GM23338 (cell line): ENCODE measurements at regions not wholly inside any gene's neighbourhood (a gene's known extent, or its start where the extent isn't known, plus 50 kb on each side); places are given as distances from the start of the nearest gene placed in this dataset.

Source experiments
- ATAC-seq: fragments of 200-7000 bp; cut with Tn5 transposase; 3 replicates; pipeline ENCODE4 v1.9.1; 2020
- DNase-seq: peaks from one replicate; pipeline ENCODE4 v3.0.0-alpha.2; 2015; ENCODE audit warnings: low spot score
- H2AFZ ChIP-seq: fragments of 200-600 bp; sonication (generic); 2 replicates; pipeline ENCODE4 v1.8.0; 2016; ENCODE audit warnings: antibody characterized with exemption, mild to moderate bottlenecking, moderate library complexity
- H3F3A ChIP-seq: fragments of 200-600 bp; sonication (generic); replicated peaks from 2 replicates; pipeline ENCODE4 v1.8.0; 2017; ENCODE audit warnings: antibody characterized with exemption, mixed run types, low read depth
- H3K27ac ChIP-seq: fragments of 200-600 bp; sonication (generic); 2 replicates; pipeline ENCODE4 v1.6.1; 2016; ENCODE audit warnings: low read depth
- H3K27me3 ChIP-seq: fragments of 200-600 bp; sonication (generic); 2 replicates; pipeline ENCODE4 v1.8.0; 2016; ENCODE audit warnings: mild to moderate bottlenecking, mixed run types, moderate library complexity; ENCODE audit not compliant: insufficient read depth
- H3K36me3 ChIP-seq: fragments of 200-600 bp; sonication (generic); 2 replicates; pipeline ENCODE4 v1.8.0; 2016; ENCODE audit warnings: mild to moderate bottlenecking; ENCODE audit not compliant: insufficient read depth
- H3K4me1 ChIP-seq: fragments of 200-600 bp; sonication (generic); 2 replicates; pipeline ENCODE4 v1.8.0; 2016; ENCODE audit warnings: mild to moderate bottlenecking, moderate library complexity; ENCODE audit not compliant: insufficient read depth
- H3K4me2 ChIP-seq: fragments of 200-600 bp; sonication (generic); 2 replicates; pipeline ENCODE4 v1.7.1; 2017; ENCODE audit warnings: mixed run types
- H3K4me3 ChIP-seq: fragments of 200-600 bp; sonication (generic); 2 replicates; pipeline ENCODE4 v1.6.1; 2016; ENCODE audit warnings: mixed run types
- H3K79me2 ChIP-seq: fragments of 200-600 bp; sonication (generic); replicated peaks from 2 replicates; pipeline ENCODE4 v1.8.0; 2017; ENCODE audit warnings: mild to moderate bottlenecking; ENCODE audit not compliant: insufficient read depth
- H3K9me2 ChIP-seq: fragments of 200-600 bp; sonication (generic); 2 replicates; pipeline ENCODE4 v1.8.0; 2017; ENCODE audit not compliant: insufficient read depth
- H4K20me1 ChIP-seq: fragments of 200-600 bp; sonication (generic); replicated peaks from 2 replicates; pipeline ENCODE4 v1.8.0; 2017; ENCODE audit warnings: mild to moderate bottlenecking; ENCODE audit not compliant: insufficient read depth
- H3K27ac Mint-ChIP-seq: 2 replicates; pipeline ENCODE4 v1.8.0; 2020; ENCODE audit warnings: inconsistent platforms, mild to moderate bottlenecking, moderate library complexity, mixed read lengths
- H3K27me3 Mint-ChIP-seq: 3 replicates; pipeline ENCODE4 v1.8.0; 2022; ENCODE audit warnings: low read depth, mild to moderate bottlenecking, moderate library complexity, mixed read lengths, inconsistent platforms; ENCODE audit not compliant: insufficient read depth, poor library complexity
- H3K36me3 Mint-ChIP-seq: 3 replicates; pipeline ENCODE4 v1.8.0; 2021; ENCODE audit warnings: low read depth, mild to moderate bottlenecking, inconsistent platforms, moderate library complexity, mixed read lengths
- H3K4me1 Mint-ChIP-seq: 3 replicates; pipeline ENCODE4 v1.8.0; 2020; ENCODE audit warnings: mild to moderate bottlenecking, inconsistent platforms, mixed read lengths
- H3K4me3 Mint-ChIP-seq: 3 replicates; pipeline ENCODE4 v1.8.0; 2021; ENCODE audit warnings: moderate library complexity, mild to moderate bottlenecking, inconsistent platforms, mixed read lengths
- H3K9me3 Mint-ChIP-seq: 3 replicates; pipeline ENCODE4 v1.8.0; 2020; ENCODE audit warnings: moderate library complexity, mild to moderate bottlenecking, inconsistent platforms, mixed read lengths
- CREB1 ChIP-seq: fragments of 250-450 bp; sonication (Bioruptor Pico); IDR thresholded peaks from 2 replicates; pipeline ENCODE4 v1.5.0; 2020; ENCODE audit warnings: low read depth, mild to moderate bottlenecking, moderate library complexity
- CTCF ChIP-seq, 2 experiments: fragments of 200-600 bp in 1 of 2; sonication (generic) in 1 of 2; conservative IDR thresholded peaks; 2 replicates each; pipeline versions ENCODE4 v1.5.1 to v1.6.1; 2016 to 2017; ENCODE audit warnings: antibody characterized with exemption in 2 of 2, low read depth in 2 of 2, mild to moderate bottlenecking in 2 of 2, moderate library complexity in 1 of 2
- ETS1 ChIP-seq: IDR thresholded peaks from 2 replicates; pipeline ENCODE4 v1.6.1; 2016; ENCODE audit warnings: antibody characterized with exemption
- EZH2 ChIP-seq: fragments of 200-600 bp; sonication (generic); IDR thresholded peaks from one replicate; pipeline ENCODE4 v1.8.0; 2017; ENCODE audit warnings: antibody characterized with exemption, mild to moderate bottlenecking, low read depth; ENCODE audit not compliant: unreplicated experiment
- EZH2phosphoT487 ChIP-seq: fragments of 200-600 bp; sonication (generic); IDR thresholded peaks from one replicate; pipeline ENCODE4 v1.8.1; 2018; ENCODE audit warnings: antibody characterized with exemption; ENCODE audit not compliant: unreplicated experiment
- JUNB ChIP-seq: IDR thresholded peaks from one replicate; pipeline ENCODE4 v1.6.1; 2016; ENCODE audit warnings: antibody characterized with exemption; ENCODE audit not compliant: unreplicated experiment
- NANOG ChIP-seq: IDR thresholded peaks from 2 replicates; pipeline ENCODE4 v1.6.1; 2016; ENCODE audit warnings: antibody characterized with exemption, borderline replicate concordance
- POLR2AphosphoS5 ChIP-seq: IDR thresholded peaks from 2 replicates; pipeline ENCODE4 v1.6.1; 2016; ENCODE audit warnings: antibody characterized with exemption, low read depth
- REST ChIP-seq: IDR thresholded peaks from one replicate; pipeline ENCODE4 v1.6.1; 2018; ENCODE audit warnings: antibody characterized with exemption; ENCODE audit not compliant: unreplicated experiment
- STAT1 ChIP-seq: IDR thresholded peaks from one replicate; pipeline ENCODE4 v1.6.1; 2016; ENCODE audit warnings: antibody characterized with exemption; ENCODE audit not compliant: unreplicated experiment
- ZNF114 ChIP-seq: fragments of 250-450 bp; sonication (Bioruptor Pico); IDR thresholded peaks from 2 replicates; pipeline ENCODE4 v1.5.0; 2020; ENCODE audit warnings: mild to moderate bottlenecking, moderate library complexity
- ZNF331 ChIP-seq: fragments of 250-450 bp; sonication (Bioruptor Pico); IDR thresholded peaks from 2 replicates; pipeline ENCODE4 v1.5.0; 2020; ENCODE audit warnings: low read depth, mild to moderate bottlenecking, moderate library complexity
- ZNF462 ChIP-seq: fragments of 250-450 bp; sonication (Bioruptor Pico); IDR thresholded peaks from 2 replicates; pipeline ENCODE4 v1.5.0; 2020; ENCODE audit warnings: mild to moderate bottlenecking, moderate library complexity

GRCh38 chr12:41981758-41982157 lies 162.9 kb downstream of the GXYLT1 start:
- H3K27ac ChIP-seq: no peak overlapping the region
- H3K36me3 Mint-ChIP-seq: peaks cover 14% of the 10 kb centered on the region
- H3K27ac Mint-ChIP-seq: no peak overlapping the region
- no peaks in the 10 kb centered on the region for H3F3A ChIP-seq
- no peaks in the 10 kb centered on the region for H3K79me2 ChIP-seq
- no peaks in the 10 kb centered on the region for H3K27me3 ChIP-seq
- peaks cover 33% of the 10 kb centered on the region for H3K9me3 Mint-ChIP-seq
- peaks cover 14% of the 10 kb centered on the region for H3K4me1 Mint-ChIP-seq
- no peaks in the 10 kb centered on the region for H3K4me1 ChIP-seq
- H2AFZ ChIP-seq: peak overlapping the region; percentile 47; the same call in 1 of the 2 replicates
- H3K36me3 ChIP-seq: peaks cover 4% of the 10 kb centered on the region; the same call in 1 of the 2 replicates
- H3K4me3 Mint-ChIP-seq: no peak overlapping the region
- no peak overlapping the region for H3K4me3 ChIP-seq
- TF ChIP-seq ZNF331 (CRISPR knock-in tag) (no peak), ETS1 (no peak), EZH2 (no peak), REST (no peak), CREB1 (no peak), STAT1 (no peak), CTCF (conservative IDR thresholded peaks at IDR 0.05; ENCODE audit: low read depth in 2 of 2) (no peak), EZH2phosphoT487 (no peak), POLR2AphosphoS5 (no peak), NANOG (no peak), ZNF114 (no peak), JUNB (no peak), ZNF462 (CRISPR knock-in tag) (no peak)
- no peak overlapping the region for H3K4me2 ChIP-seq
- no peaks in the 10 kb centered on the region for H3K27me3 Mint-ChIP-seq
- H4K20me1 ChIP-seq: no peaks in the 10 kb centered on the region
- DNase-seq (no peak), ATAC-seq (no peak)
- no peaks in the 10 kb centered on the region for H3K9me2 ChIP-seq
